ENCODE measurements at regions not wholly inside any gene's neighbourhood (a gene's known extent, or its start where the extent isn't known, plus 50 kb on each side); places are given as distances from the start of the nearest gene placed in this dataset.
"Not testable (repeated sequence)": the region's sequence is repeated elsewhere in the genome, so short reads cannot be mapped to it uniquely, and the experiment has no call there.

GRCh38 chr18:30929718-30930117 lies 112.8 kb downstream of the DSC3 start:
- no peak for DNase-seq

GRCh38 chr18:30929065-30929464 lies 113.5 kb downstream of the DSC3 start:
- DNase-seq, result no peak

GRCh38 chr18:30927517-30928075 lies 114.9 kb downstream of the DSC3 start:
- no peak for DNase-seq

- DNase-seq, result no peak
Observed at GRCh38 chr18:30927042-30927441, 115.5 kb downstream of the DSC3 start.

GRCh38 chr18:30925795-30926194 lies 116.7 kb downstream of the DSC3 start:
- DNase-seq, result no peak

GRCh38 chr18:30920757-30921156 lies 121.8 kb downstream of the DSC3 start:
- DNase-seq, result no peak

GRCh38 chr18:30920351-30920750 lies 122.2 kb downstream of the DSC3 start:
- no peak for DNase-seq

GRCh38 chr18:30917651-30918050 lies 124.9 kb downstream of the DSC3 start:
- DNase-seq, result no peak

- DNase-seq, result no peak
Observed at GRCh38 chr18:30915336-30915988, 127.1 kb downstream of the DSC3 start.

GRCh38 chr18:30908381-30908780 lies 134.2 kb downstream of the DSC3 start:
- DNase-seq, result no peak

GRCh38 chr18:30903566-30903965 lies 139.0 kb downstream of the DSC3 start:
- DNase-seq, result peak in 1 of 5 experiments; percentile 2

GRCh38 chr18:30889519-30890301 lies 152.8 kb downstream of the DSC3 start:
- DNase-seq, result no peak

GRCh38 chr18:30888344-30888743 lies 154.2 kb downstream of the DSC3 start:
- DNase-seq, result no peak

GRCh38 chr18:30886998-30887397 lies 155.5 kb downstream of the DSC3 start:
- DNase-seq, result no peak

- DNase-seq, result no peak
Observed at GRCh38 chr18:30870466-30870865, 172.1 kb downstream of the DSC3 start.

- DNase-seq, result no peak
Observed at GRCh38 chr18:30862900-30863299, 179.6 kb downstream of the DSC3 start.

GRCh38 chr18:30860741-30861140 lies 181.8 kb downstream of the DSC3 start:
- no peak for DNase-seq

- no peak for DNase-seq
Observed at GRCh38 chr18:30859036-30859435, 183.5 kb downstream of the DSC3 start.

GRCh38 chr18:30858560-30858959 lies 184.0 kb downstream of the DSC3 start:
- no peak for DNase-seq

GRCh38 chr18:30855762-30856161 lies 186.8 kb downstream of the DSC3 start:
- DNase-seq, result no peak

- DNase-seq, result no peak
Observed at GRCh38 chr18:30852980-30853379, 189.6 kb downstream of the DSC3 start.

- no peak for DNase-seq
Observed at GRCh38 chr18:30852541-30852940, 190.0 kb downstream of the DSC3 start.

- not testable (repeated sequence) for DNase-seq
Observed at GRCh38 chr18:30839056-30839561, 203.4 kb downstream of the DSC3 start.

GRCh38 chr18:30828700-30829099 lies 213.8 kb downstream of the DSC3 start:
- DNase-seq, result no peak

Measured in T-helper 2 cell (primary cell).